Duodenal mucosa (tissue), 2 donors: ENCODE measurements at regions not wholly inside any gene's neighbourhood (a gene's known extent, or its start where the extent isn't known, plus 50 kb on each side); places are given as distances from the start of the nearest gene placed in this dataset.

ENCODE experiments used
- H3K27ac ChIP-seq: one replicate; pipeline ENCODE4 v1.7.0; 2013; ENCODE audit warnings: low read depth, low read length
- H3K27me3 ChIP-seq, 2 donors: one replicate each; pipeline ENCODE4 v1.7.0; 2013; ENCODE audit warnings: low read length in 2 of 2, control low read depth in 1 of 2; ENCODE audit not compliant: insufficient read depth in 2 of 2, control insufficient read depth in 1 of 2
- H3K36me3 ChIP-seq, 2 donors: one replicate each; pipeline ENCODE4 v1.7.0; 2013; ENCODE audit warnings: low read length in 2 of 2, control low read depth in 1 of 2; ENCODE audit not compliant: insufficient read depth in 2 of 2, control insufficient read depth in 1 of 2
- H3K4me1 ChIP-seq, 2 donors: one replicate each; pipeline ENCODE4 v1.7.0; 2013; ENCODE audit warnings: low read length in 2 of 2, control low read depth in 1 of 2; ENCODE audit not compliant: insufficient read depth in 2 of 2, control insufficient read depth in 1 of 2
- H3K4me3 ChIP-seq, 2 donors: one replicate each; pipeline ENCODE4 v1.7.0; 2013; ENCODE audit warnings: low read length in 2 of 2, low read depth in 1 of 2
- H3K9ac ChIP-seq, 2 donors: one replicate each; pipeline ENCODE4 v1.7.0; 2013; ENCODE audit warnings: low read length in 2 of 2, low read depth in 1 of 2
- H3K9me3 ChIP-seq, 2 donors: one replicate each; pipeline ENCODE4 v1.7.0; 2013; ENCODE audit warnings: low read length in 2 of 2, control low read depth in 1 of 2; ENCODE audit not compliant: control insufficient read depth in 1 of 2

DNA sequence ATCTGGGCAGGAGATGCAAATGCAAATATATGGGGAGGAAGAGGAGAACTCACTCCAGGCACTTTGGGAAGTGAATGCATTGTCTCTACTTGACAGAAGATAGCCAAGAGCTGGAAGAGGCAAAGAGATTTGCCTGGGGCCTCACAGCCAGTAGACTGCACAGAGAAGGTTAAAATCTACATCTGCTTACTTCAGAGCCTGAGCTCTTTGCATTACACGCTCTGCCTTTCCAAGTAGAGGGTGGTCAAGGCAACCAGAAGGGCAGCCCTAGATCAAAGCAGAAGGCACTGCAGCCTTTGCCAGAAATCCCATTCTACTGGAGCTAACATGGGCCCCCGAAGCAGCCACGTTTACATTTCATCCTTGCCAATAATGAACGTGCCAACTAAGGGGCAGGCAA lies 407.2 kb upstream of the CCL2 start:
- H3K36me3 ChIP-seq = no peaks in the 10 kb centered on the region
- no peak overlapping the region for H3K4me3 ChIP-seq
- no peaks in the 10 kb centered on the region for H3K4me1 ChIP-seq
- no peak overlapping the region for H3K27ac ChIP-seq
- H3K9ac ChIP-seq = no peak overlapping the region
- no peaks in the 10 kb centered on the region for H3K27me3 ChIP-seq
- H3K9me3 ChIP-seq = no peaks in the 10 kb centered on the region

DNA sequence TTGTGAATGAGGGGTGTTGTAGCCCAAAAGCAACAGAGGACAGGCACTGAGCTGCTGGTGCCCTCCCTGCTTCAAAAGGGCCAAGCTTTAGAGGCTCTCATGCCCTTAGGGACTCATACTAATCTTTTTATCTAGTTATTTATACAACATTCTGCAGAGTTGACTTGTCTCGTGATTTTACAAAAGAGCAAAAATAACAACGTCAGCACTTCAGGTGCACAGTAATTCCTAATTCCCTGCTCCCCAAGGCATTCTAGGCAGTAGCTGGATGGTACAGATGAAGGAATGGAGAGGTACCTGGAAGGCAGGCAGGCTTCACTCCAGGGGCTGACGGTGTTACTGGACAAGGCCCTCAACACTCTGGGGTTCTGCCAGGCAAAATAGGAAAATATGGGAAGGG lies 406.7 kb upstream of the CCL2 start:
- H3K27me3 ChIP-seq = no peaks in the 10 kb centered on the region
- no peaks in the 10 kb centered on the region for H3K9me3 ChIP-seq
- H3K4me3 ChIP-seq = no peak overlapping the region
- H3K4me1 ChIP-seq = no peaks in the 10 kb centered on the region
- no peak overlapping the region for H3K9ac ChIP-seq
- no peak overlapping the region for H3K27ac ChIP-seq
- H3K36me3 ChIP-seq = no peaks in the 10 kb centered on the region

DNA sequence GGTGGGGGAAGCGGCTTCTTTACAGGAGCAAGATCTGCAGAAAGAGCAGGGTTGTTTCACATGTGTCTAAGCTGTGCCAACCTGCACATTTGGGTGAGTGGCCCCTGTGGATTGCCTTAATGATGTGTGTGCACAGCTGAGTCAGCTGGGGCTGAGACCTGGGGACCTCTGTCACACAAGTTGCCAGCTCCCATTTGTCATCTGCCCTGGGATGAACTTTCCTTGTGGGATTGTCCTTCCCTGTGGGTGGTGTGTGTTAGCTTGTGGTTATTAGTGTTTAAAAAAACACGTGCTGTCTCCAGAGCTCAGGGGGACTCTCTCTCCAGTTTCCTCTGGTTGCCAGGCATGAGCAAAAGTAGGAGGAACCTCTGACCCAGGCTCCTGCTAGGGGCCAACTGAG lies 400.5 kb upstream of the CCL2 start:
- Histone ChIP-seq H3K36me3 (no peaks in the 10 kb centered on the region), H3K9me3 (no peaks in the 10 kb centered on the region), H3K27me3 (peaks cover 0 to 2% of the 10 kb centered on the region in 2 donors), H3K4me3 (no peak overlapping the region), H3K27ac (no peak overlapping the region), H3K9ac (no peak overlapping the region), H3K4me1 (no peaks in the 10 kb centered on the region)

DNA sequence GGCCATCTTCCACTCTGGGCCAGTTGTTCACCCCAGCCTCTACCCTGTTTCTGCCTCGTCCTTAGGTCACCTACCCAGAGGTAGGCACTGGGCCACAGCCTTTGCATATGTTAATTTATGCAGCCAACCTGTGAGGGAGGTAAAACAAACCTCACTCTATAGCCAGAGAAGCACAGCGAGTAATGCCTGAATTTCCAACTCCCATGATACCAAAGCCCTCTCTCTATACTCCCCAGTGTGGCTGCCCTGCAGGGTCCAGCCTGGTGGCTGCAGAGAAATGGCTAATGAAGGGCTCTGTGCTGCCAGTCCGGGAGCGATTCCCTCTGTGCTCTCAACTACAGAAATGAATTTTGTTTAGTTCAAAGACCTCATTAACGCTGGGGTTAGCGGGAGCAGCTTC lies 397.0 kb upstream of the CCL2 start:
- Histone ChIP-seq H3K36me3 (no peaks in the 10 kb centered on the region), H3K4me1 (no peaks in the 10 kb centered on the region), H3K9me3 (no peaks in the 10 kb centered on the region), H3K4me3 (no peak overlapping the region), H3K9ac (no peak overlapping the region), H3K27me3 (peaks cover 0 to 8% of the 10 kb centered on the region in 2 donors), H3K27ac (no peak overlapping the region)

DNA sequence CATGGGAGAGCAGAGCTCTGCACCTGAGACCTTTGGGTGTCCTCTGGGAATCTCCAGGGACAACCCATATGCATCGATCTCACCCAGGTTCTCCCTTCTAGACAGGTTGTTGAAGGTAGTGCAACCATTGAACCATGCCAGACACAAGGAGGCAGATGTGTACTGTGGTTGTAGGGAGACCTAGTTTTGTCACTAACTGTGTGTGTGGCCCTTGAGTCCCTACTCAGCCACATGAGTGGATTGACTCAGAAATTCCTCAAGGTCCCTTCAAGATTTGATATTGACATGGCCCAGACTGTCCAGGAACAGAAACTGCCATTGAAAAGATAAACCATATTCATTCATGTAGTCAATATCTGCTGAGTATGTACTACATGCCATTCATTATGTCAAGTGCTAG lies 396.4 kb upstream of the CCL2 start:
- H3K4me3 ChIP-seq = no peak overlapping the region
- H3K9ac ChIP-seq = no peak overlapping the region
- H3K36me3 ChIP-seq = no peaks in the 10 kb centered on the region
- no peaks in the 10 kb centered on the region for H3K9me3 ChIP-seq
- H3K4me1 ChIP-seq = no peaks in the 10 kb centered on the region
- H3K27ac ChIP-seq = no peak overlapping the region
- peaks cover 0 to 8% of the 10 kb centered on the region in 2 donors for H3K27me3 ChIP-seq

DNA sequence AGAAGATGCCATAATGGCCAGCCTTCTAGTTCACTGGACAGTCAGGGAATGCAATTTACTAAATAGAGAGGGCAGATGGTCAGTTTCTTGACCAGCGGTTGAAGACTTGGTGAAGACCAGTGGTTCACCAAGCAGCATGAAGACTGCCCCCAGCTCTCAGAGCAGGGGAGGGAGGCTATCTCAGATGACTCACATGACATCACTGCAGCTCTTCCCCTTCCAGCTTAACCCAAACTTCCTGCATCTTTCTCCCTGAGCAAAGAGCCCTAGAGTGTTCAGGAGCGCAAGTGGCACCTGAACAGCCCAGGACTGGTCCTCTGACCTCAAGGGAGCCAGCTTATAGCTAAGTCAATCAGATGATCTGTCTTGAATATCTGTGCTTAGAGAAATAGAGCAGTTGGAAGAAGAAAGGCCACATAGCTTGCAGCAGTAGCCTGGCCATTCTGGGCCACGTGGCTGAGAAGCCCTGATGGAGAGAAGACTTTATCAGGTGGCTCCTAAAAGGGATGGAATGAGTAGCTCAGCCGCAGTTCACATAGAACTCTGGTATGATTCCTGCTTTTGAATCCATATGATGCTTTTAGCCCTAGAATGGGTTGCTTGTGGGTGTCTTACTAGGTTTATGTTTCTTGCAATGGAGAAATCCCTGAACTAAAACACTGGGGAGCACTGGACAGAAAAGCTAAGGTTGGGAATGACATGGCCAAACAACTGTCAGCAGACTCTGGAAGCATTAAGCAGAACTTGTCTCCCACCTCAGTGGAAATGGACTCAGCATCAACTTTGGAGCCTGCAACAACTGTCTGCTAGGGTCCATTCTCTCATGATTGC lies 392.1 kb upstream of the CCL2 start:
- H3K27ac ChIP-seq = no peak overlapping the region
- no peak overlapping the region for H3K4me3 ChIP-seq
- no peaks in the 10 kb centered on the region for H3K4me1 ChIP-seq
- peaks cover 0 to 6% of the 10 kb centered on the region in 2 donors for H3K27me3 ChIP-seq
- H3K9me3 ChIP-seq = no peaks in the 10 kb centered on the region
- no peaks in the 10 kb centered on the region for H3K36me3 ChIP-seq
- H3K9ac ChIP-seq = no peak overlapping the region

DNA sequence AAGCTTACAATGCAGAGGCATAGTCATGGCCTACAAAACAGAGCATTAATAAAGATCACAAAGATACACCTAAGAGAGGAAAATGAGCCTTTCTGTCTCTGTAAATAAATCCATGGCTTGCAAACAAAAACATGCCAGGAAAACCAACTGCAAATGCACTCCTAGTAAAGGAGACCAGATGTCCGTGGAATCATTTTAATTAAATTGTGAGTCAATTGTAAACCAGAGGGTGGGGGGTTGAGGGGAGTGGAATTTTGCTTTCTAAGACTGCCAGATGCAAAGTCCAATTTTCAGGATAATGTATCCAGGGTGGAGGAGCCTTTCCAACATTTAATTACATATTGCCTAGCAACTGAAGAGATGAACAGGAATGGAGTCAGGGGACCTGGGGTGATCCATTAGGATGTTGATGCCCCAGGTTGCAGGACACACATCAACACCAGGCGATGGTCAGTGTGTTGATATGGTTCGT lies 390.3 kb upstream of the CCL2 start:
- Histone ChIP-seq H3K36me3 (no peaks in the 10 kb centered on the region), H3K9ac (no peak overlapping the region), H3K9me3 (no peaks in the 10 kb centered on the region), H3K4me1 (no peaks in the 10 kb centered on the region), H3K4me3 (no peak overlapping the region), H3K27me3 (peaks cover 0 to 6% of the 10 kb centered on the region in 2 donors), H3K27ac (no peak overlapping the region)

DNA sequence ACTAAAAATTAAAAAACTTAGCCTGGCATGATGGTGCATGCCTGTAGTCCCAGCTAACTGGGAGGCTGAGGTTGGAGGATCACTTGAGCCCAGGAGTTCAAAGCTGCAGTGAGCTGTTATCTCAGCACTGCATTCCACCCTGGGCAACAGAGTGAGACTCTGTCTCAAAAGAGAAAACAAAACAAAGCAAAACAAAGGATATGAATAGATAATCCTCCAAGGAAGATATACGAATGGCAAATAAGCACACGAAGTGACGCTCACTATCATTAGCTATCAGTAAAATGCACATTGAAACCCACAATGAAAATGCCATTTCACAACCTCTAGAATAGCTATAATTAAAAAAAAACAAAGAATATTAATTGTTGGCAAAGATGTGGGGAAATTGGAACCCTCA lies 386.2 kb upstream of the CCL2 start:
- Histone ChIP-seq H3K9me3 (no peaks in the 10 kb centered on the region), H3K27ac (no peak overlapping the region), H3K27me3 (peaks cover 5 to 6% of the 10 kb centered on the region in 2 donors)

DNA sequence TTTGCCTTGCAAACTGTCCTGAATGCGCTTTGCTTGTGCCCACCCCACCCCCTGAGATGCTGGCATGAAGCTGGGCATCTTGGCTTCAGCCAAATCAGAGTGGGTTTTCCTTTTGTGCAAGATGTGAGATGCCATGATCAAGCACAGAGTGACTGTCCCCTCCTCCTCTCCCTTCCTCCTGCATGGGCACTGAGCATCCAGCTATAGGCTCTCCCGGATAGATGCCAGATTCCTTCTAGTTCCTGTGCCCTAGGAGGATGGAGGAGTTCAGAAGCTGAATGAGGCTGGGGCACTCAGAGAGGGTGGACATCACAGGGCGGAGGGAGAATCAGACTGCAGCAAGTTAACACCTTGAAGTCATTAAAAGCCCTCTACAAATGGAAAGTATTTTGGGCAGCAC lies 384.1 kb upstream of the CCL2 start:
- H3K4me3 ChIP-seq = no peak overlapping the region
- H3K4me1 ChIP-seq = no peaks in the 10 kb centered on the region
- no peaks in the 10 kb centered on the region for H3K9me3 ChIP-seq
- no peak overlapping the region for H3K9ac ChIP-seq
- no peak overlapping the region for H3K27ac ChIP-seq
- H3K36me3 ChIP-seq = no peaks in the 10 kb centered on the region
- H3K27me3 ChIP-seq = peaks cover 5 to 6% of the 10 kb centered on the region in 2 donors

More for the DNA sequence above, 386.2 kb upstream of the CCL2 start:
- no peak overlapping the region for H3K9ac ChIP-seq
- no peaks in the 10 kb centered on the region for H3K36me3 ChIP-seq
- no peaks in the 10 kb centered on the region for H3K4me1 ChIP-seq
- no peak overlapping the region for H3K4me3 ChIP-seq

DNA sequence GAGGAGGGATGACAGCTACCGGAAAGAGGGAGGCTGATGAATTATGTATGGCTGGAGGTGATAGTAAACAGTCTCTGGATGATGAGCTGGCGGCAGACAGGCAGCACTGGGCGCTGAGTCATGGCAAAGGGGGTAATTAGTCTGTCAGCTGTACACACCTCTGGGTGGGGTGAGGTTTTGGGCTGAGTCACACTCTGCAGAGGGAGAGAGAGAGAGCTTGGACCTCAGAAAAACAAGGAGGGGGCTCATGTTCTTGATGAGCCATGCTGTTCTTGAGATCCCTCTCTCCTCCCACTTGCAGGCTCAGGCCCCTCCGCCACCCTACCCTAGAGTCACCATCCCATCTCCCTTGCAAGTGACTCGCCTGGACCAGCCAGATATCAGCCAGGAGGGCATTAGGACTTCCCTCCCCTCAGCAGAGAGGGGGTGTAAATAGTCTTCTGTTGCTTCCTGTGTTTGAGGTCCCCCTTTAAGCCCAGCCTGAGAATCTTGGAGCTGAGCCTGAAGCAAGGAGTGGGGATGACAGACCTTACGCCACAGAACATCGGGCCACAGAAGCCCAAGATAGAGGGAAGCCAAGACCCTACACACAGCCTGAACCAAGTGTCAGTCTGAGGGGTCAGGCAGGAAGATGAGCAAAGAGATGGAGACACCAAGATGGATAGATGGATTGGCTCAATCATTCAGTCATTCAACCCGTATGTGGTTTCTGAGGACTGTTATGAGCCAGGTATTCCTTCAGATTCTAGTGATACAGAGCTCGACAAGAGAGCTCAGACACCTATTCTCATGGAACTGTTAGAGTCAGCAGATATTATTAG lies 383.2 kb upstream of the CCL2 start:
- H3K27me3 ChIP-seq = peaks cover 5 to 6% of the 10 kb centered on the region in 2 donors
- H3K27ac ChIP-seq = no peak overlapping the region
- H3K36me3 ChIP-seq = no peaks in the 10 kb centered on the region
- no peak overlapping the region for H3K9ac ChIP-seq
- H3K4me1 ChIP-seq = no peaks in the 10 kb centered on the region
- H3K9me3 ChIP-seq = no peaks in the 10 kb centered on the region
- H3K4me3 ChIP-seq = no peak overlapping the region
